ENCODE measurements at regions not wholly inside any gene's neighbourhood (a gene's known extent, or its start where the extent isn't known, plus 50 kb on each side); places are given as distances from the start of the nearest gene placed in this dataset.

GRCh38 chr1:82177192-82177591, 376.5 kb downstream of the ADGRL2 start:
- TF ChIP-seq CTCF (IDR thresholded peaks at IDR 0.05) (no peak), POLR2A (IDR thresholded peaks at IDR 0.05) (no peak)

Measured in uterus (tissue), 2 donors.